Stimulated activated CD8-positive, alpha-beta memory T cell treated with anti-CD3 and anti-CD28 coated beads, Interleukin-12 subunit alpha, Interleukin-12 subunit beta, amount 100 ng/mL, for 4 hours (primary cell): ENCODE measurements at regions not wholly inside any gene's neighbourhood (a gene's known extent, or its start where the extent isn't known, plus 50 kb on each side); places are given as distances from the start of the nearest gene placed in this dataset.

Experiments used
- DNase-seq: peaks from one replicate; pipeline ENCODE4 v3.0.0-alpha.2; 2020; ENCODE audit warnings: low read depth

GRCh38 chr3:107969994-107970819 lies 120.6 kb downstream of the CD47 start:
- DNase-seq: no peak

- DNase-seq: no peak
These were observed 121.3 kb downstream of the CD47 start for GRCh38 chr3:107969525-107969924.

DNA sequence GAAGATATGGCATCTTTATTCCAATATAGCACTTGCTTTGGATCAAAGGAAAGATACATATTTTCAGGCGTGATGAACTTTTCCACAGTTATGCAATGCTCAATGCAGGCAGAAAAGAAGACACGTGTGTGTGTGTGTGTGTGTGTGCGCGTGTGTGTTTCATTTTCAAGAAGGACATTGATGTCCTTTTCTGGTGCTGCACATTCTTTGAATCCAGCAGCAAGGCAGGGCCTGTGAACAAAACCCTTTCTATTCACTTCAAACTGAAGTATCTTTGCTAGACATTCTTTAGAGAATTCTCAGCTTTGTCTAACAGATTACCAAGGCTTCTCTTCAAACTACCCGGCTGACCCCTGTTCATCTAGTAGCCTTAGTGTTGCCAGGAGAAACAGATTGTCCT lies 124.6 kb downstream of the CD47 start:
- no peak for DNase-seq

- DNase-seq: no peak
These were observed 125.6 kb downstream of the CD47 start for GRCh38 chr3:107965136-107965655.

DNA sequence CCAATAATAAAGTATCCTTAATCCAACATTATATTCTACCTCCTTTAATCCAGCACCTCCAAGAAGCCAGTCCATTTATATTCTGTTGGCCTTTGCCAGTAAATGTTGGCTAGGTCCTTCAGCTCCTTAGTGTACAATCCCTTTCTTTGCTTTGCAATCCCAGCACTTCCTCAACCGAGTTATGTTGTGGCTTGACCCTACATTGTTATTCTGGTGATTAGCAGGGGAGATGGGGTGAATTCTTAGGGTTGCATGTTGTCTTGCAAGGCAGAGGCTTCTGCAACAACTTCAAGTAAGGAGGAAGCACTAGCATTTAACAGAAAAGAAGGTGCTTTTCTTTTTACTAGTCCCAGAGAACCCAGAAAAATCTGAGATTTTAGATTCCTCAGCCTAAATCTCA lies 127.2 kb downstream of the CD47 start:
- DNase-seq: no peak

DNA sequence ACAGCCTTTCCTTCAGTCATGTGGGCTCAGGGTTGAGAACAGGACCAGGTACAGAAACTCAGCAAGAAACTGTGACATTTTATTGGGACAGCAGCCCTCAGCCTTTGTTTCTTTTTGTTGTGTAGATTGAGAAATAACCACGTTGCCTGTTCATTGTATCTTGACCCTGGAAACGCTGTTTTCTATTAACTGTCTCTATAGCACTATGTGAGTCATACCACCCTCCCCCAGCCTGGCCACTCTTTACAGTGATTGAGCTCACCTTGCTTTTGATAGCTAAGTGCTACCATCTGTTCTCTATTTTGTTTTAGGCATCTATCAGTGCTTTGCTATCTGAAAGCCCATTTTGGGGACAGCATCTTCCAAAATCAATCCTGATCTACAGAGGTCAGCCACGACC lies 127.9 kb downstream of the CD47 start:
- no peak for DNase-seq

- DNase-seq: no peak
These were observed 128.8 kb downstream of the CD47 start for GRCh38 chr3:107962037-107962436.

DNA sequence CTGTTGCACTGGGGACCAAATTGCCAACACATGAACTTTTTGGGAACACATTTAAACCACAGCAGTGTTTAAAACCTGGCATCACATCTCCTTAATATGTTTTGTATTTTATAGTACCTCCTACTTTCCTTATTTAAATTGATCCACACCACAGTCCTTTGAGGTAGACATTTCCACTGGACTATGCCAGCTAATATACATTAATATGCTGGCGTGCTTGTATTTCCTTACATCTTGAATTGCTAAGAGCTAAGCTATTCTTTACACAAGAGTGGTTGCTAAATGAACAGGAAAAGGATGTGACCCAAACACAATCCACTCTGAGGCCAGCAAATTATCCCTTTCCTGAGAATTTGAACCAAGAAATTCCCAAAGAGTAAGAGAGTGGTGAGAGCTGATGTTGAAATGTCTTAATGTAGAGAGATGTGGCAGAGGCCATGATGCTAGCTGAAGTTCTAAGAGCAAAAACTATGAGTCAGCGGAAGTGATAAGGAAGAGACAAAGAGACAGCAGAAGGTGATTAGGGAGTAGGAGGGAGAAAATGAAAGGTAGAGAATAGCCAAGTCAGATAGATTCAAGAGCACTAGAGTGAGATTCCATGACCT lies 131.2 kb downstream of the CD47 start:
- no peak for DNase-seq

DNA sequence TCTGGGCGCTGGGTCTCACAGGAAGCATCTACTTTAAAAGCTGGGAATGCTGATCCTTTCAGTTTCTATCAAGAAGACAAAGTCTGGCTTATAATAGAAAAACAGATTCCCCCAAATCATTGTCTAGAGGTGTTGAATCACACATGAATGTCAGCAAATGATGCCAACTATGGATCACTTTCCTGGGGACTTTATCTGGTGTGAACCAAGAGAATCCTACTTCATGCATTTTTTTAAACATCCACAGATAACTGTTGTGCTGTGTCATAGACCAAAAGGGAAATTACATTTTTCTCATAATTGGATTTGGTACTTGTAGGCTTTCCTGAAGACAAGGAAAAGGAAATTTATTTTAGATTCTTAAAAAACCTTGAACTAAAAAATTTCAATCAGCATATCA lies 132.7 kb downstream of the CD47 start:
- DNase-seq: no peak

DNA sequence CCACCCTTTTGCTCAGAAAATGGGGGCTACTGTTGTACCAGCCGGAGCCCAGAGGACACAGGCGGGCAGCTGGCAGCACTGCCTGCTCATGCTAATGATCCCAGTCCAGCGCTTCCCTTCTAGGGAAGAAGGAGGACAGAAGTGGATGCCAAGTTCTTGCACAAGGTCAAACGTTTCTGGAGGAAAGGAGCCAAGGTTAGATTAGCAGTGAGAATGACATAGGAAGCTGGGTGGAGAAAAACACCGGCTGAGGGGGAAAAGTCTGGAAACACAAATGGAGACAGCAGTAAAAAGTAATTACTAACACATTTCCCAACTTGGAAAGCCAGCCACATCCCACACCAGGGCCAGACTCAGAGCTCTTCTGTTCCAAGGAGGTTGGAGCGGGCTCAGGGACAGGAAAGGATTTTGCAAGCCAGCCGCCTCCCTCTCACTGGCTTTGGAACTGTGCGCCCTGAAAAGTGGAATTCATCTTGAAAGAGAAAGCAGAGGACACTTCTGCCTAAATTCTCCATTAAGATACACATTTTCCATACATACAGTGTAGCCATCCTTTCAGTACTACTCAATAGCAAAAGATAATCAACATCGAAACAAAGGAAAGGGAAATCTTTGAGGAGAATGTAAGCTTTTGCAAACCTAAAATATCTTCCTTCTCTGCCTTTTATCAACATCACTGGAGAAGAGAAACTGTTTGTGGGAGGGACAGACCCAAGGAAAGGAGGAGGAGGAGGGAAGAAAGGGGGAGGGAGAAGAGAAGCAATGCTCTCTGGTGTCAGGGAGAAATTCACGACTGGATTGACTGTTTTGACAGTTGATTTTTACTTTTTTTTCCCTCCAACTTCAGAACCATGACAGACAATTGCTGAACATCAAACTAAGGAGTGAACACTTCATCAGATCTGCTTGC lies 133.6 kb downstream of the CD47 start:
- no peak for DNase-seq

GRCh38 chr3:107954845-107955244 lies 136.0 kb downstream of the CD47 start:
- DNase-seq: no peak

DNA sequence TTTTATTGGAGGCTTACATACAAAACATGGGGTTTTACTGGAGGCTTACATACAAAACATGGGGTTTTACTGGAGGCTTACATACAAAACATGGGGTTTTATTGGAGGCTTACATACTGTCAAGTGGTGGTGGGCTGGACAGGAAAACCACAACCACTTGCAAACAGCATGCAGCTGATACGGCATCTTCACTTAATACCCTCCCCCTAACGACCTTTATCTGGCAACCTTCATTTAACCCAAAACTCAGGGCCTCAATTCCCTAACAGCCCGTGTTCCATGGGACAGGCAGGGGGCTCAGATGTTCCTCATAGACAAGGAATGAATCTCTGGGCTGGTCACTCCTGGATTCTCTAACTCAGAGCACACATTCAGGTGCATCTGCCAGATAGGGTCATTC lies 137.1 kb downstream of the CD47 start:
- DNase-seq: no peak

- DNase-seq: no peak
These were observed 139.7 kb downstream of the CD47 start for GRCh38 chr3:107951126-107951525.

DNA sequence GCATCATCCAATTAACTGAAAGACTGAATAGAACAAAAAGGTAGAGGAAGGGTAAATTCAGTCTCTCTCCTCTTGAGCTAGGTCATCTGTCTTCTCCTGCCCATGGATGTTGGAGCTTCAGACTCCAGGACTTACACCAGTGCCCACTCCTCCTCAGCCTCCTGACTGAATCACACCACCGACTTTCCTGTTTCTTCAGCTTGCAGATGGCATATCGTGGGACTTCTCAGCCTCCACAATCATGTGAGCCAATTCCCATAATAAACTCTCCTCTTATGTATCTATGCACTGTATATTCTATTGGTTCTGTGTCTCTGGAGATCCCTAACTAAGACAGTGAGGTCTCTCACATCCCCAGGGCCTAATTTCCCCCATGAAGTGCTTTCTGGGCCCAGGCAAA lies 140.4 kb downstream of the CD47 start:
- no peak for DNase-seq

DNA sequence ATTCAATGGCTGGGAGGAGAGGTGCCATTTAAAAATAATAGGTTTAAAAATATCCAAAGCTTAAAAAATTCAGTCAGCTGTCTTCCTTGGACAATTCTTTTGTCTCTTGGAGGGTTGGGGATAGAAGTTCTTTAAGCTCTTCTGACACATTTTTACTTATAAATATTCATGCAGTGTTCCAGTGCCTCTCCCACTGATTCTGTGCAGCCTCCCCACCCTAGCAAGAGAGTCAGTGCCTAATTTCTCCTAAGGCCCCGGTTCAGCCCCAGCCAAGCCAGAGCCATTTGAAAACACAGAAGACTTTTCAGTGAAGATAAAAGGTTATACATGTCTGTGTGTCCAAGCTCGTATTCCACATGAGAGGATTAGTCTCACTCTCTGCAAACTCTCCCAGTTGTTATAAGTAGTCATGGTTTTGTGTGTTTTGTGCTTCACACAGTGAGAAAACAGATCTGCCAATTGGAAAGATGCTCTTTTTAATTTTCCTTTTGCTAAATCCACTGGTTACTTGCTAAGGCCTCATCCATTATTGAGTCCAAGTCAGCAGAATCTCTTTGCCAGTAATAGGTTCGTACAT lies 141.3 kb downstream of the CD47 start:
- DNase-seq: no peak

DNA sequence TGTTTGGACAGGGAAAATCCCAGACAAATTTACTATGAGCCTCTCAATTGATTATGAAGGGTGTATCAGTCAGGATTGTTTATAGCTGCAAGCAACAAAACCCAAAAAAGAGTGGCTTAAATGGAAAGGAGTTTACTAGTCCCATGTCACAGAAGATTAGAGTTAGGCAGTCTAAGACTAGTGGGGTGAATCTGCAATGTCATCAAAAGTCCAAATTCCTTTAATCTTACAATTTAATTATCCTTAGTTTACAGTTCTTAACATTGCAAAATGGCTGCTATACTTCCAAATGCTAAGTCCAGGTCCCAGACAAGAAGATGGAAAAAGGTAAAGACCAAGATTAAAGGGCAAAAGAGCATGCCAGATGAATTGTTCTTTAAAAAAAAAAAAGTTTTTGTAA lies 143.6 kb downstream of the CD47 start:
- DNase-seq: no peak

DNA sequence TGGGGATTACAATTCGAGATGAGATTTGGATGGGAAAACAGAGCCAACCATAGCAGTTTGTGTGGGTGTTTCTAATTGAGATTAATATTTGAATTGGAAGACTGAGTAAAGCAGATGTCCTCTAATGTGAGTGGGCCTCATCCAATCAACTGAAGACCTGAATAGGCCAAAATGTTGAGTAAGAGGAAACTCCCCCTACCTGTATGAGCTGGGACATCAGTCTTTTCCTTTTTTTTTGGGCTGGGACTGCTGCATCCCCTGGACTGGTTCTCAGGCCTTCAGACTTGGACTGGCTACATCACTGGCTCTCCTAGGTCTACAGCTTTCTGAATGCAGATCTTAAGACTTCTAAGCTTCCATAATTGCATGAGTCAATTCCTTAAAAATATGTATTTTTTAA lies 144.1 kb downstream of the CD47 start:
- DNase-seq: no peak

DNA sequence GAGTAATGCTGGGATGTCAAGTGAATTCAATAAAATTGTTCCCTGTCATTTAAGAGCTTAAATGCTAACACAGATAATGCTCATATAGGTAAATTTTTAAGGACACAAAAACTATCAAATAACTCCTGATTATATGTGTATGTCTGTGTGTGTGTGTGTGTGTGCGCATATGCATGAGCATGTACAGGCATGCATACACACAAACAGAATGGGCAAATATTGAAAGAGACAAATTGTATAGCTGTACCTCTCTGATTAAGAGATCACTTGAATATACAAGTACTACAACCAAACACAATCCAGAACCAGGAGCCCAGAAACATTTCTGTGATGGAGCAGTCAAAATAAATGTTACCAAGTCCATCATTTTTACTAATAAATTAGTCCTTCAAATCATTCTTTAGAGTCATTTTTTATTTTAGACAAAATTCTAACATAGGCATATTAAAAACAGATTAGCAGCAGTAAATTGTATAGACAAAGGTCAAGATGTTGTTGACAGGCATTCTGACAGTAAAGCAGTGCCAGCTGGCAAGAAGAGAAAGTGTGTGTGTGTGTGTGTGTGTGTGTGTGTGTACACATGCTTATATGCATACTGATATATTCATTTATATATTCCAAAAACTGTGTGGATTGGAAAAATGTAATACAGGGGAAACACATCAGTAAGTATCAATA lies 145.3 kb downstream of the CD47 start:
- no peak for DNase-seq

- DNase-seq: no peak
These were observed 146.9 kb downstream of the CD47 start for GRCh38 chr3:107943786-107944523.

DNA sequence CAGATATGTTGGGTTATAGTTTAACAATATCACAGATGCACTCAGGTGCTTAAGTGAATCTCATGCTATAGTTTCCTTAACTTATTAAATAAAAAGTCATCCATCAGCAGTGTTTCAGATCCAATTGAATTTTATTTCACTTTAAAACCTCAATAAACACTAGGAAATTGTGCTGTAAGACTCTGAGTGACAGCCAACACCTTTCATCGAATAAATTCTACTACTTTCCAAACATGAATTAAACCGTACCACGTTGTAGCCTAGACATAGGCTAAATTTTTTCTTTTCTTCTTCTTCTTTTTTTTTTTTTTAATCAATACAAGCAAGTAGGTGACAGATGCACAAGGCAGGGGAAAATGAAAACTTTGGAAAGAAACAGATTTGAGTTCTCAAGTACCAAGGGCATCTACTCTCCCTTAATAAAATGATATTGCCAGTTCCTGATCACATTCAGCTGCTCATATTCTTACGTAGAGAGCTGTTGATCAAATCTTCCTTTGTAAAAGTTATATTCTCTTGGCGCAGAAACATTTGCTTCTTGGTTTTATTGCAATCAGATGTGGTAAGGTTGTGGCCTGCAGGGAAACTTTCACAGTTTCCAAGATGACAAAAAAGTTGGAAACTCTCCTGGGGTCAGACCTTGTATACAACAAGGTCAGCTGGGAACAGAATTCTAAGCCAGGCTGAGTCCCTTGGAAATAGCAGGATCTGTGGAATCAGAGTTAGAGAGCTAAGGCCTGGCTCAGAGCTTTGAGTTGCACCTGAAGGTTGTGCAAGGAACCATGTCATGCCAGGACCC lies 147.7 kb downstream of the CD47 start:
- no peak for DNase-seq
